Stimulated activated naive CD8-positive, alpha-beta T cell treated with anti-CD3 and anti-CD28 coated beads, Interleukin-15, Interleukin-2, amounts not matched to agents 100 U/mL and 50 U/mL, for 24 hours (primary cell): ENCODE measurements at regions not wholly inside any gene's neighbourhood (a gene's known extent, or its start where the extent isn't known, plus 50 kb on each side); places are given as distances from the start of the nearest gene placed in this dataset.

ENCODE experiments used
- ATAC-seq: fragments of 150-1000 bp; cut with Tn5 transposase; one replicate; pipeline ENCODE4 v1.10.0; 2021
- DNase-seq: peaks from one replicate; pipeline ENCODE4 v3.0.0; 2021

DNA sequence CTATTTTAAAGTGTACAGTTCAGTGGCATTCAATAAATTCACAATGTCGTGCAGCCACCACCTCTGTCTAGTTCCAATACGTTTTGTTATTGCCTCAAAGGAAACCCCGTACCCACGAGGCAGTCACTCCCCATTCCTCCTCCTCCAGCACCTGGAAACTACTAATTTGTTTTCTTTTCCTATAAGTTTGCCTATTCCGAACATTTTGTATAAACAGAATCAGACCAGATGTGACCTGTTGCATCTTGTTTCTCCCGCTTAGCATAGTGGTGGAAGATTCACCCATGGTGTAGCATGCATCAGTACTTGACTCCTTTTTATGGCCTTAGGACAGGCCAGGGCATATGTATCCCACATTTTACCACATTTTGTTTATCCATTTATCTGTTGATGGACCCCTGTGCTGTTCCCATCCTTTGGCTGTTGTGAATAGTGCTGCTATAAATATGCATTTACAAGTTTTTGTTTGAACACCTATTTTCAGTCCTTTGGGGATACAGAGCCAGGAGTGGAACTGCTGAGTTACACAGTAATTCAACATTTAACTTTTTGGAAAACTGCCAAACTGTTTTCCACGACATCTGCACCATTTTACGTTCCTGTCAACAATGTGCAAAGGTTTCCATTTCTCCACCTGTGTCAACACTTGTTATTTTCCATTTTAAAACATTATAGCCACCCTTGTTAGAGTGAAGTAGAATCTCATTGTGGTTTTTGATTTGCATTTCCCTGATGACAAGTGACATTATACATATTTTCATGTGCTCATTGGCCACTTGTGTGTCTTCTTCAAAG lies 57.8 kb upstream of the STX18 start:
- no peak for DNase-seq

GRCh38 chr4:4598851-4599411 lies 57.1 kb upstream of the STX18 start:
- DNase-seq (no peak), ATAC-seq (no peak)

More for the DNA sequence above, 57.8 kb upstream of the STX18 start:
- no peak for ATAC-seq

DNA sequence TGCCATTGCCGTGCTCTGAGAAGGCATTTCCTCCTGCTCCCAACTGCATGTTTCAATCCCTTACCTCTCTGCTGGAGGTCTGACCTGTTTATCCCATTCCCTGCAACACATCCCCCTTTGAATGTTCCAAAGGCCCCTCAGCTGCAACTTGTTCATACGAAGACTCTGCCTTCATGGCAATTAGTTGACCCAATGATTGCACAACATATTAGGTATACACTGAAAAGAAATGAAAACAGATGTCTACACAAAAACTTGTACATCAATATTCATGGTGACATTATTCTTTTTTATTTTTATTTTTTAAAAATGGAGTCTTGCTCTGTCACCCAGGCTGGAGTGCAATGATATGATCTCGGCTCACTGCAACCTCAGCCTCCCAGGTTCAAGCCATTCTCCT lies 54.9 kb upstream of the STX18 start:
- DNase-seq, result no peak
- no peak for ATAC-seq

DNA sequence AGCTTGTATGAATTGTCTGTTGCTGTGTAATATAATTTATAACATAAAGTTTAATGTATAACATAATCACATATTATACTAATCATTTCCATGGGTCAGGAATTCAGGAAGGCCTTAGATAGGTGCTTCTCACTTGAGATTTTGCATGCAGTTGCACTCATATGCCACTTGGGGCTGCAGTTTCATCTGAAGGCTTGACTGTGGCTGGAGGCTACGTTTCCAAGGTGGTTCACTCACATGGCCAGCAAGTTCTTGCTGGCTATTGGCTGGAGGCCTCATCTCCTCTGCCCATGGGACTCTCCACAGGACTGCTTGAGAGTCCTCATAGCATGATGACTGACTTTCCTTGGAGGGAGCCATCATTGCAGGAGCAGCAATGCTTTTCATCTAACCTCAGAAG lies 53.4 kb upstream of the STX18 start:
- DNase-seq (peak; percentile 11), ATAC-seq (no peak)

GRCh38 chr4:4594285-4594920 lies 52.6 kb upstream of the STX18 start:
- no peak for ATAC-seq
- DNase-seq, result no peak

DNA sequence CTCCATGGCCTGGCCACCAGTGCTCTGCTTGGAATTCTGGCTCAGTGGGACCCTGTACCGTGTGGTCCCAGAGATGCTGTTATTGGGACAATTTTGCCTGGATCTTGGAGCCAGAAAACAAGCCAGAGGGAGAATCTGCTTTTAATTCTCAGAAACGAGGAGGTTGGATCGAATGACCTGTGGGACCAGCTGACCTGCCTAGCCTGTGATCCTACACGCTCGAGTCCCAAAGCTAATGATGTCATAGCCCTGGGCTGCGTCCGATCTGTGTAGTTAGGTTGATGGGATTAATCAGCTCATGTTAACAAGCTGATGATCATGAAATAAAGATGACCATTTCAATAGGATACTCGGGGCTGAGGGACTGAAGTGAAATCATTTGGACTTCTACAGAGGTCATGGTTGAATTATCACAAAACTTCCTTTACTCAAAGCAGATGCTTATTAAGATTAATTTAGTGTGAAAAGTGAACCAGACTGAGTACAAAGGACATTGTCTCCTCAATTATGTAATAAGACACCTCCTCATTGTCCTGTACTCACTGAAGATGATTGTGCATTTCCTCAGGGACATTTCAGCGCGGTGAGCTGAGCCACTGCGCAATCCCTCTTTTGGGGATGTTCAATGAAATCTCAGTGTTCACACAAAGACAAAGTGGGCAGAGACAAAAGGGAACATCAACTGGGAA lies 51.9 kb upstream of the STX18 start:
- ATAC-seq (no peak), DNase-seq (no peak)

DNA sequence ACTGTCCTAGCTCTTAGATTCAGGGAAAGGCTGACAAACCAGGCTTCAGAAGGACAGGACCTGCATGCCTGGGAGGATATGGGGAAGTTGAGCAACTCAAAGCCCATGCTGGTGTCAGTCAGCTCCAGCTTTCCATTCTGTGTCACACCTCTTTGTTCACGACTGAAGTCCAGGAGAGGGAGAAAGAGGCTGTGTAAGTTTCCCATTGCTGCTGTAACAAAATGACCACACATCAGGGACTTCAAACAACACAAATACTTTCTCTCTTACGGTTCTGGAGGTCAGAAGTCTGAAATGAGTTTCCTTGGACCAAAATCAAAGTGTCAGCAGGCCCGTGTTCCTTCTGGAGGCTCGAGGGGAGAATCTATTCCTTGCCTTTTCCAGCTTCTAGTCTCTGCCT lies 50.6 kb upstream of the STX18 start:
- no peak for ATAC-seq
- DNase-seq, result no peak
